CD14-positive monocyte (primary cell): ENCODE measurements at regions not wholly inside any gene's neighbourhood (a gene's known extent, or its start where the extent isn't known, plus 50 kb on each side); places are given as distances from the start of the nearest gene placed in this dataset.

Experiments
- DNase-seq, 3 donors: peaks; one replicate each; pipeline ENCODE4 v3.0.0-alpha.2; 2011 to 2022
- H2AFZ ChIP-seq: 2 replicates; pipeline ENCODE4 v1.6.0; 2012; ENCODE audit warnings: mild to moderate bottlenecking, low read depth, low read length, inconsistent platforms; ENCODE audit not compliant: insufficient read depth, poor library complexity, severe bottlenecking
- H3K27ac ChIP-seq, 2 donors: 1 replicate in 1 of 2; 2 replicates in 1 of 2; pipeline ENCODE4 v1.5.1; 2012 to 2013; ENCODE audit warnings: low read length in 2 of 2, control low read depth in 1 of 2, inconsistent platforms in 1 of 2, low read depth in 1 of 2, mild to moderate bottlenecking in 1 of 2
- H3K27me3 ChIP-seq, 2 donors: one replicate each; pipeline versions ENCODE4 v1.6.0 to v1.6.1; 2011 to 2013; ENCODE audit warnings: low read length in 2 of 2; ENCODE audit not compliant: control insufficient read depth in 2 of 2, insufficient read depth in 2 of 2
- H3K36me3 ChIP-seq, 2 donors: replicated peaks in 1 of 2; 1 replicate in 1 of 2; 2 replicates in 1 of 2; pipeline versions ENCODE4 v1.5.1 to v1.6.1; 2012 to 2013; ENCODE audit warnings: low read length in 2 of 2, control low read depth in 1 of 2, inconsistent platforms in 1 of 2, mild to moderate bottlenecking in 1 of 2; ENCODE audit not compliant: insufficient read depth in 2 of 2, control insufficient read depth in 1 of 2
- H3K4me1 ChIP-seq, 2 donors: 1 replicate in 1 of 2; 2 replicates in 1 of 2; pipeline versions ENCODE4 v1.5.1 to v1.6.1; 2012 to 2013; ENCODE audit warnings: low read length in 2 of 2, control low read depth in 1 of 2, inconsistent platforms in 1 of 2, mild to moderate bottlenecking in 1 of 2, moderate library complexity in 1 of 2; ENCODE audit not compliant: insufficient read depth in 2 of 2, control insufficient read depth in 1 of 2
- H3K4me2 ChIP-seq: replicated peaks from 2 replicates; pipeline ENCODE3; 2012; ENCODE audit warnings: low read length, moderate library complexity, mild to moderate bottlenecking; ENCODE audit not compliant: poor library complexity, severe bottlenecking; ENCODE audit errors: extremely low read depth
- H3K4me3 ChIP-seq, 3 experiments: fragments of 200-600 bp in 1 of 3; sonication (generic) in 1 of 3; replicated peaks in 1 of 3; 1 replicate in 2 of 3; 2 replicates in 1 of 3; pipeline ENCODE4 v1.5.1; 2011 to 2013; ENCODE audit warnings: low read length in 3 of 3, mild to moderate bottlenecking in 3 of 3, control low read depth in 2 of 3, low read depth in 2 of 3, inconsistent platforms in 1 of 3, moderate library complexity in 1 of 3
- H3K79me2 ChIP-seq: 2 replicates; pipeline ENCODE4 v1.6.0; 2012; ENCODE audit warnings: mild to moderate bottlenecking, control low read depth, inconsistent platforms, low read length, moderate library complexity; ENCODE audit not compliant: insufficient read depth
- H3K9ac ChIP-seq: 2 replicates; pipeline ENCODE4 v1.6.0; 2017; ENCODE audit warnings: low read length, mild to moderate bottlenecking; ENCODE audit not compliant: insufficient read depth, poor library complexity, severe bottlenecking
- H3K9me3 ChIP-seq, 2 donors: replicated peaks in 1 of 2; 1 replicate in 1 of 2; 2 replicates in 1 of 2; pipeline versions ENCODE4 v1.5.1 to v1.6.1; 2012 to 2013; ENCODE audit warnings: low read length in 2 of 2, control low read depth in 1 of 2; ENCODE audit not compliant: control insufficient read depth in 1 of 2, insufficient read depth in 1 of 2
- H4K20me1 ChIP-seq: 2 replicates; pipeline ENCODE4 v1.6.0; 2012; ENCODE audit warnings: mild to moderate bottlenecking, low read length, control low read depth, moderate library complexity; ENCODE audit not compliant: insufficient read depth
- H3K27ac Mint-ChIP-seq, 7 donors: one replicate each; pipeline ENCODE4 v1.8.0; 2020; ENCODE audit warnings: mild to moderate bottlenecking in 7 of 7, mixed read lengths in 7 of 7, moderate library complexity in 6 of 7, inconsistent platforms in 2 of 7
- H3K27me3 Mint-ChIP-seq, 3 donors: one replicate each; pipeline ENCODE4 v1.8.0; 2021 to 2022; ENCODE audit warnings: low read depth in 3 of 3, mild to moderate bottlenecking in 3 of 3, mixed read lengths in 3 of 3, moderate library complexity in 3 of 3, inconsistent platforms in 1 of 3
- H3K36me3 Mint-ChIP-seq, 2 donors: one replicate each; pipeline ENCODE4 v1.8.0; 2020; ENCODE audit warnings: mixed read lengths in 2 of 2, inconsistent platforms in 1 of 2, mild to moderate bottlenecking in 1 of 2
- H3K4me1 Mint-ChIP-seq: one replicate; pipeline ENCODE4 v1.8.0; 2020; ENCODE audit warnings: mild to moderate bottlenecking, mixed read lengths
- H3K4me3 Mint-ChIP-seq, 2 donors: one replicate each; pipeline ENCODE4 v1.8.0; 2020; ENCODE audit warnings: mild to moderate bottlenecking in 2 of 2, mixed read lengths in 2 of 2, moderate library complexity in 1 of 2
- H3K9me3 Mint-ChIP-seq, 7 donors: one replicate each; pipeline ENCODE4 v1.8.0; 2020 to 2022; ENCODE audit warnings: mixed read lengths in 7 of 7, mild to moderate bottlenecking in 6 of 7, moderate library complexity in 6 of 7, inconsistent platforms in 2 of 7
- CTCF ChIP-seq: fragments of 200-600 bp; IDR thresholded peaks from one replicate; pipeline ENCODE4 v1.8.0; 2022; ENCODE audit warnings: antibody characterized with exemption, mild to moderate bottlenecking
- WGBS: methylation state at CpG from one replicate; pipeline ENCODE4 v1.1.5; 2013; ENCODE audit warnings: missing lambda C conversion rate; ENCODE audit not compliant: insufficient coverage; 5-methylcytosine and 5-hydroxymethylcytosine counted together
- intact Hi-C, 2 donors: fragments of 100-400 bp; cut with micrococcal nuclease; formaldehyde crosslinking; loops; one replicate each; pipeline versions ENCODE4 v1.15.0 to v1.15.1; 2023

- H3K9me3 Mint-ChIP-seq, result peaks cover 0 to 5% (median 0%) of the 10 kb centered on the region in 7 donors
- peaks cover 12 to 18% of the 10 kb centered on the region in 2 donors for H3K4me1 ChIP-seq
- no peak overlapping the region for H3K9ac ChIP-seq
- H3K36me3 ChIP-seq, result no peaks in the 10 kb centered on the region
- no peak overlapping the region for H3K4me3 Mint-ChIP-seq
- H3K36me3 Mint-ChIP-seq, result no peaks in the 10 kb centered on the region
- no peaks in the 10 kb centered on the region for H3K9me3 ChIP-seq
- no peak overlapping the region for H2AFZ ChIP-seq
- intact Hi-C loops, result loop anchor here (5.0 kb wide), 1 partner anchor 291 kb away; no protein-coding TSS in a partner anchor
- H4K20me1 ChIP-seq, result no peaks in the 10 kb centered on the region
- H3K79me2 ChIP-seq, result no peaks in the 10 kb centered on the region
- no peaks in the 10 kb centered on the region for H3K27me3 ChIP-seq
- TF ChIP-seq CTCF, result peak; percentile 83
- DNase-seq, result peak; percentile 27 to 59 (median 51)
- peaks cover 20% of the 10 kb centered on the region for H3K4me1 Mint-ChIP-seq
- H3K27ac ChIP-seq, result no peak overlapping the region
- H3K27me3 Mint-ChIP-seq, result peaks cover 1 to 6% (median 2%) of the 10 kb centered on the region in 3 donors
- WGBS, result 1% methylated on average over 7 of the region's 10 CpGs
- no peak overlapping the region for H3K4me2 ChIP-seq
- no peak overlapping the region for H3K4me3 ChIP-seq
- H3K27ac Mint-ChIP-seq, result no peak overlapping the region
Measured at GRCh38 chr18:8988260-8988871, 114.1 kb upstream of the NDUFV2 start.

DNA sequence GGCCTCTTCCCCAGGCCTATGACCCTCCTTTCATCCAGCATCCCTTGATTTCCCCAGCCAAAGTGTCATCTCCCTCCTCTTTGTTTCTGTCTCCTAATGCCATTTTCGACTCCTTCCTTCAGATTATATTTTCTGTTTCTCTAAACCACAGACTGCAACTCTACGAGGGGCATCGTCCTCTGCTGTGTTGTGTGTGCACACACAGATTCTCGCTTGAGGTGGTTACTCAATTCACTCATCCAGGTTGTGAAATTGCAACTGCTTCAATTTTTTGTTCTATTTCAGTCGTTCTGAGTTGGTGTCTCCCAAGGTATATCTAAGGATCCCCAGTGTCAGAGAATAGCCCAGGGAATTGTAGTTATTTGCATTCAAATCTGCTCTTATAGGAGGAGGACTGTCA, 113.5 kb upstream of the NDUFV2 start:
- H3K27me3 Mint-ChIP-seq, result peaks cover 1 to 5% (median 2%) of the 10 kb centered on the region in 3 donors
- peak overlapping the region; percentile 44 for H2AFZ ChIP-seq
- DNase-seq, result no peak
- H3K4me1 Mint-ChIP-seq, result peaks cover 20% of the 10 kb centered on the region
- 0% methylated on average over 1 of the region's 5 CpGs for WGBS
- H3K27me3 ChIP-seq, result no peaks in the 10 kb centered on the region
- H3K4me3 Mint-ChIP-seq, result peak overlapping the region in 1 of 2 donors; percentile 33
- no peaks in the 10 kb centered on the region for H3K36me3 Mint-ChIP-seq
- H3K9me3 Mint-ChIP-seq, result peaks cover 0 to 5% (median 0%) of the 10 kb centered on the region in 7 donors
- no peaks in the 10 kb centered on the region for H3K36me3 ChIP-seq
- no peaks in the 10 kb centered on the region for H3K9me3 ChIP-seq
- H3K27ac ChIP-seq, result no peak overlapping the region
- H4K20me1 ChIP-seq, result no peaks in the 10 kb centered on the region
- H3K4me3 ChIP-seq, result no peak overlapping the region
- intact Hi-C loops, result loop anchor here (5.0 kb wide), 1 partner anchor 292 kb away; no protein-coding TSS in a partner anchor
- no peak for TF ChIP-seq CTCF
- no peaks in the 10 kb centered on the region for H3K79me2 ChIP-seq
- no peak overlapping the region for H3K9ac ChIP-seq
- peak overlapping the region; percentile 7 for H3K4me2 ChIP-seq
- H3K4me1 ChIP-seq, result peaks cover 12 to 18% of the 10 kb centered on the region in 2 donors
- H3K27ac Mint-ChIP-seq, result peak overlapping the region in 3 of 7 donors; percentile 0 to 32 (median 3)
